Gastroesophageal sphincter (tissue), 4 donors: ENCODE measurements at regions not wholly inside any gene's neighbourhood (a gene's known extent, or its start where the extent isn't known, plus 50 kb on each side); places are given as distances from the start of the nearest gene placed in this dataset.

Source experiments
- ATAC-seq: fragments of 150-250 bp; one replicate; pipeline ENCODE4 v1.9.1; 2016; ENCODE audit warnings: mild to moderate bottlenecking, moderate library complexity
- H3K27ac ChIP-seq, 4 donors: fragments of 200-600 bp; sonication (generic) in 3 of 4; 1 replicate in 3 of 4; 2 replicates in 1 of 4; pipeline ENCODE4 v1.5.1; 2016 to 2019
- H3K27me3 ChIP-seq: fragments of 200-600 bp; sonication (generic); one replicate; pipeline ENCODE4 v1.5.1; 2019
- H3K36me3 ChIP-seq, 2 donors: fragments of 200-600 bp; sonication (generic); one replicate each; pipeline ENCODE4 v1.5.1; 2019; ENCODE audit warnings: control low read depth in 1 of 2
- H3K4me1 ChIP-seq, 3 donors: fragments of 200-600 bp; sonication (generic); 1 replicate in 2 of 3; 2 replicates in 1 of 3; pipeline ENCODE4 v1.5.1; 2016 to 2019; ENCODE audit warnings: control low read depth in 2 of 3
- H3K4me3 ChIP-seq, 2 donors: fragments of 200-600 bp; sonication (generic); one replicate each; pipeline ENCODE4 v1.5.1; 2019; ENCODE audit warnings: mild to moderate bottlenecking in 1 of 2, moderate library complexity in 1 of 2
- H3K9me3 ChIP-seq, 3 donors: fragments of 200-600 bp; sonication (generic); one replicate each; pipeline ENCODE4 v1.5.1; 2017 to 2019; ENCODE audit warnings: control low read depth in 2 of 3
- EP300 ChIP-seq: sonication (generic); formaldehyde crosslinking; IDR thresholded peaks from one replicate; pipeline ENCODE4 v1.6.1; 2017; ENCODE audit warnings: antibody characterized with exemption, mild to moderate bottlenecking
- POLR2A ChIP-seq, 2 donors: fragments of 450-650 bp; IDR thresholded peaks; one replicate each; pipeline ENCODE4 v1.6.1; 2017; ENCODE audit warnings: antibody characterized with exemption in 2 of 2, mild to moderate bottlenecking in 2 of 2, moderate library complexity in 1 of 2
- POLR2AphosphoS5 ChIP-seq: sonication (generic); formaldehyde crosslinking; IDR thresholded peaks from one replicate; pipeline ENCODE4 v1.6.1; 2017; ENCODE audit warnings: antibody characterized with exemption
- WGBS, 2 donors: methylation state at CpG; one replicate each; pipeline ENCODE4 v1.1.5; 2018; ENCODE audit warnings: low coverage in 1 of 2; 5-methylcytosine and 5-hydroxymethylcytosine counted together
- TF ChIP-seq, protein P1 (sequence below), 4 experiments: fragments of 200-600 bp in 2 of 4; fragments of 450-650 bp in 2 of 4; sonication (generic) in 1 of 4; IDR thresholded peaks; one replicate each; pipeline ENCODE4 v1.5.1; 2017 to 2019; ENCODE audit warnings: antibody characterized with exemption in 4 of 4, mild to moderate bottlenecking in 2 of 4, moderate library complexity in 2 of 4

DNA sequence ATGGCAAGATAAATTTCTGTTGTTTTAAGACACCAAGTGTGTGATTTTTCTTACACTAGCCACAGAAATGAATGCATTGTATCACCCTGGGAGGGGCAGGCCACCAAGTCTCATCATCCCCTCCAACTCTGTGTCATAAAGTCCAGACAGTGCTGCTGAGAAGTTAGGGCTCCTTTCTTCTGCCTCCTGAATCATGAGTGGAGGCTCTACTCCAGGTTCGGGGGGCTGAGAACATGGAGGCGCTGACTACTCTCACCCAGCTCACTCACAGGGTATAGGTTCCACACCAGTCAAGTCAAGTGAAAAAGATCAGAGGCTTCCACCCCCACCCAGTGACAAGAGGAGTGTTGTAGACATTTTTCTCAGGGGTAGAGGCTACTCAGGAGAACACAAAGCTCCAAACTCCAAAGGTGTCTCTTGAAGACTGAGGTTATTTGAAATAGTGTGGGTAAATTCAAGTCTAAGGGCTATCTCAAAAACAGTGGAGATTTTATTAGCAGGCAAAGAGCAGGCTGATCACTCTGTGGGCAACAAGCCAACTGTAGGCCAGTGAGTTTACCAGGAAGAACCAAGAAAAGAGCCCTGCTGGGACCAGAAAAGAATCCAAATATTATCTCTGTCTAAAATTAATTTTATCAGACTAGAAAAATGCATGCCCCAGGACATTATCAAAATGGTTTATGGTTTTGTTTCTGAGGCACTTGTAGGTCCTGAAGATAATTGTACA, 118.6 kb upstream of the RET start:
- H3K36me3 ChIP-seq = no peaks in the 10 kb centered on the region
- no peak overlapping the region for H3K4me3 ChIP-seq
- TF ChIP-seq EP300 = no peak
- TF ChIP-seq POLR2A (IDR thresholded peaks at IDR 0.05) = no peak
- no peak for TF ChIP-seq POLR2AphosphoS5
- TF ChIP-seq, protein P1, sequence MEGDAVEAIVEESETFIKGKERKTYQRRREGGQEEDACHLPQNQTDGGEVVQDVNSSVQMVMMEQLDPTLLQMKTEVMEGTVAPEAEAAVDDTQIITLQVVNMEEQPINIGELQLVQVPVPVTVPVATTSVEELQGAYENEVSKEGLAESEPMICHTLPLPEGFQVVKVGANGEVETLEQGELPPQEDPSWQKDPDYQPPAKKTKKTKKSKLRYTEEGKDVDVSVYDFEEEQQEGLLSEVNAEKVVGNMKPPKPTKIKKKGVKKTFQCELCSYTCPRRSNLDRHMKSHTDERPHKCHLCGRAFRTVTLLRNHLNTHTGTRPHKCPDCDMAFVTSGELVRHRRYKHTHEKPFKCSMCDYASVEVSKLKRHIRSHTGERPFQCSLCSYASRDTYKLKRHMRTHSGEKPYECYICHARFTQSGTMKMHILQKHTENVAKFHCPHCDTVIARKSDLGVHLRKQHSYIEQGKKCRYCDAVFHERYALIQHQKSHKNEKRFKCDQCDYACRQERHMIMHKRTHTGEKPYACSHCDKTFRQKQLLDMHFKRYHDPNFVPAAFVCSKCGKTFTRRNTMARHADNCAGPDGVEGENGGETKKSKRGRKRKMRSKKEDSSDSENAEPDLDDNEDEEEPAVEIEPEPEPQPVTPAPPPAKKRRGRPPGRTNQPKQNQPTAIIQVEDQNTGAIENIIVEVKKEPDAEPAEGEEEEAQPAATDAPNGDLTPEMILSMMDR (IDR thresholded peaks at IDR 0.05) = no peak
- peaks cover 15% of the 10 kb centered on the region for H3K27me3 ChIP-seq
- peaks cover 0 to 11% (median 0%) of the 10 kb centered on the region in 3 donors for H3K9me3 ChIP-seq
- 80% methylated on average over 1 of the region's 2 CpGs; no CpG with 5 or more reads in 1 of the 2 donors for WGBS, 2 donors
- ATAC-seq = no peak
- no peak overlapping the region for H3K27ac ChIP-seq
- H3K4me1 ChIP-seq = no peaks in the 10 kb centered on the region

DNA sequence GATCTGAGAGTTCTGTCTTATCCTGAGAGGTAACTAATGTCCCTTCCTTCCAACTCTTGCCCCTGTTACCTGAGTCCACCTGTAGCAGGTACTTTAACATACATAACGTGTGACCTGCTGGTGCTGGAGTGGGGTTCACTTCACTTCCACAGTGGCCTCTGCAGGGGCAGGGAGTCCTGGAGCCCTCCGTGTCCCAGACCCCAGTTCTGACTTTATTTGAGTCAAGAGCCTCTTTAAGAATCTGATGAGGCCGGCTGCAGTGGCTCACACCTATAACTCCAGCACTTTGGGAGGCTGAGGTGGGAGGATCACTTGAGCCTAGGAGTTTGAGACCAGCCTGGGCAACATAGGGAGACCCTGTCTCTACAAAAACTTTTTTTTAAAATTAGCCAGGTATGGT, 117.0 kb upstream of the RET start:
- H3K36me3 ChIP-seq = no peaks in the 10 kb centered on the region
- H3K27me3 ChIP-seq = peaks cover 7% of the 10 kb centered on the region
- TF ChIP-seq, protein P1 (IDR thresholded peaks at IDR 0.05) = no peak
- no peak for TF ChIP-seq POLR2A (IDR thresholded peaks at IDR 0.05)
- TF ChIP-seq EP300 = no peak
- TF ChIP-seq POLR2AphosphoS5 = no peak
- no peak for ATAC-seq
- no peaks in the 10 kb centered on the region for H3K4me1 ChIP-seq
- peaks cover 0 to 11% (median 0%) of the 10 kb centered on the region in 3 donors for H3K9me3 ChIP-seq
- H3K4me3 ChIP-seq = no peak overlapping the region
- WGBS, 2 donors = 40 to 93% methylated on average over 1 to 3 of the region's 3 CpGs
- H3K27ac ChIP-seq = no peak overlapping the region

DNA sequence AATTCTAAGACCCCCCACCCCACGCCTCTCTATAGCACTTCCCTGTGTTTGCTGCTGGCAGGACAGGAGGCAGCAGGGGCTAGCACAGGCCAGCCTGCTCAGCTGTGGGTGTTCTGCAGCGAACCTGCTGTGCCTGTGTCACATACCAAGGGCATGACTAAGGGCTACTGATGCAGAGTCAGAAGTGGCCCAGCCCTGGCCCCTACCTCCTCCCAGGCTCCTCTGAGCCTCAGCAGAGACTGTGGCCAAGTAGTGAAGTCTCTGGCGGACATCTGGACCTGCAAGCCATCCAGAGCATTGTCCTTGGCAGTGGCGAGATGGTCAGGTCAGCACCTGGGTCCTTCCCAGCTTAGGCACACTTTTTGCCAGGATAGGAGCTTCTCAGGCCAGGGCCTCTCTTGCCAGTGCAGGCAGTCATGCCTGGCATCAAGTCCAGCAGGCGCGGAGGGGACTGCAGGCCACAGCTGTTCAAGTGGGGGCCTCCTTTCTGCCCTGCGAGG, 116.3 kb upstream of the RET start:
- ATAC-seq = no peak
- Histone ChIP-seq H3K4me1 (no peaks in the 10 kb centered on the region), H3K4me3 (no peak overlapping the region), H3K27me3 (peaks cover under 1% of the 10 kb centered on the region), H3K36me3 (no peaks in the 10 kb centered on the region), H3K27ac (no peak overlapping the region), H3K9me3 (peaks cover 0 to 11% (median 0%) of the 10 kb centered on the region in 3 donors)
- TF ChIP-seq, protein P1 (IDR thresholded peaks at IDR 0.05) = no peak
- no peak for TF ChIP-seq POLR2A (IDR thresholded peaks at IDR 0.05)
- TF ChIP-seq POLR2AphosphoS5 = no peak
- TF ChIP-seq EP300 = no peak
- 83% methylated on average over 1 of the region's 7 CpGs; no CpG with 5 or more reads in 1 of the 2 donors for WGBS, 2 donors

DNA sequence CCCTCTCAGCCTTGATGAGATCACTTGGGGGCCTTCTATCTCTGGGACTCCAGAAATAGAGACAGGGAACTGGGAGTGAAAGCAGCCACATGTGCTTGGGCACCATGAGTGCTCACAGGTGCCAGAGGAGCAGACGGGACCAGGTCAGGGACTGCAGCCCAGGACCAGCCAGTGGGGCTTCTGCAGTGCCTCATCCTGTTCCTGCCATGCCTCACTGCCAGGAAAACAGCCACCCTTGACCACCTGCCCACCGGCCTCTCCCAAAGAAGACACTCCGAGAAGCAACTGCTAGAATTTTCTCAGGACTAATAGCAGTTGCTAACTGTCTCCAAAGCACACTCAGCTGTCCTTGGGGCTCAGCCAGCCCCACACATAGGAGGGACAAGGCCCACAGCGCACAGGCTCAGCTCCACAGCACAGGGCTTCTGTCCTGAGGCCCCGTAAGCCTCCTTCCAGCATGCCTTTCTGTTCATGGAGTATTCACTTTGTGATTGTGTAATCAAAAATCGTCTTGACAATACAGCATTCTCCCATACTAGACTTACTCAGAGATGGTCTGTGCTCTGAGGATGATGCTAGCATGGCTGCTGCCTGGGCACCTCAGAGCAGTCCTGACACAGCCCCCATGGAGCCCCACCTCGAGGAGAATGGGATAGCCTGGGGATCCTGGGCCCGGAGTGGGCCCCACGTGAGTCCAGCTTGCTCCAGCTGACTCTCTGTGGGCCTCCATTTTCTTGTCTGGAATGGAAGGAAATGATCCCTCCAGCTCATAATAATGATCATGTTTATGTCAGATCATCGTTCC, 115.7 kb upstream of the RET start:
- Histone ChIP-seq H3K36me3 (no peaks in the 10 kb centered on the region), H3K27ac (peak overlapping the region in 1 of 4 donors; percentile 11), H3K9me3 (peaks cover 0 to 5% (median 0%) of the 10 kb centered on the region in 3 donors), H3K27me3 (no peaks in the 10 kb centered on the region), H3K4me1 (no peaks in the 10 kb centered on the region), H3K4me3 (no peak overlapping the region)
- 37 to 84% methylated on average over 3 to 6 of the region's 10 CpGs for WGBS, 2 donors
- TF ChIP-seq EP300 (no peak), POLR2A (IDR thresholded peaks at IDR 0.05) (no peak), POLR2AphosphoS5 (no peak)
- TF ChIP-seq, protein P1 (IDR thresholded peaks at IDR 0.05) = no peak
- ATAC-seq = no peak
